DMS53 treated with DMSO at 0.1 percent for 48 hours (cell line): ENCODE measurements at regions not wholly inside any gene's neighbourhood (a gene's known extent, or its start where the extent isn't known, plus 50 kb on each side); places are given as distances from the start of the nearest gene placed in this dataset.
"Not testable (repeated sequence)": the region's sequence is repeated elsewhere in the genome, so short reads cannot be mapped to it uniquely, and the experiment has no call there.

Experiments used
- DNase-seq: peaks from one replicate; lab custom pipeline; 2025; ENCODE audit not compliant: unreplicated experiment; lab: John Stamatoyannopoulos, UW

GRCh38 chr5:30401479-30402058, 791.9 kb upstream of the CDH6 start:
- DNase-seq: peak; percentile 53

- DNase-seq: no peak
Measured at GRCh38 chr5:30398423-30398822, 795.1 kb upstream of the CDH6 start.

- peak; percentile 14 for DNase-seq
Measured at GRCh38 chr5:30392897-30393296, 800.6 kb upstream of the CDH6 start.

GRCh38 chr5:30390095-30390494, 803.4 kb upstream of the CDH6 start:
- no peak for DNase-seq

GRCh38 chr5:30387974-30388632, 805.4 kb upstream of the CDH6 start:
- no peak for DNase-seq

- no peak for DNase-seq
Measured at GRCh38 chr5:30385754-30386153, 807.7 kb upstream of the CDH6 start.

GRCh38 chr5:30384171-30384570, 809.3 kb upstream of the CDH6 start:
- no peak for DNase-seq

- no peak for DNase-seq
Measured at GRCh38 chr5:30380228-30380627, 813.3 kb upstream of the CDH6 start.

GRCh38 chr5:30376848-30377247, 816.6 kb upstream of the CDH6 start:
- no peak for DNase-seq

GRCh38 chr5:30368064-30368463, 825.4 kb upstream of the CDH6 start:
- no peak for DNase-seq

GRCh38 chr5:30365031-30365430, 828.5 kb upstream of the CDH6 start:
- not testable (repeated sequence) for DNase-seq

- no peak for DNase-seq
Measured at GRCh38 chr5:30357371-30357770, 836.1 kb upstream of the CDH6 start.

GRCh38 chr5:30355675-30356074, 837.8 kb upstream of the CDH6 start:
- DNase-seq: no peak

- DNase-seq: no peak
Measured at GRCh38 chr5:30347858-30348257, 845.6 kb upstream of the CDH6 start.

- DNase-seq: not testable (repeated sequence)
Measured at GRCh38 chr5:30345539-30346345, 847.7 kb upstream of the CDH6 start.

GRCh38 chr5:30343707-30344106, 849.8 kb upstream of the CDH6 start:
- no peak for DNase-seq

- no peak for DNase-seq
Measured at GRCh38 chr5:30341466-30341865, 852.0 kb upstream of the CDH6 start.

GRCh38 chr5:30337084-30337573, 856.4 kb upstream of the CDH6 start:
- DNase-seq: no peak

- DNase-seq: no peak
Measured at GRCh38 chr5:30331534-30331933, 862.0 kb upstream of the CDH6 start.

- no peak for DNase-seq
Measured at GRCh38 chr5:30325795-30326194, 867.7 kb upstream of the CDH6 start.

- DNase-seq: no peak
Measured at GRCh38 chr5:30324083-30324482, 869.4 kb upstream of the CDH6 start.

GRCh38 chr5:30287890-30288289, 905.6 kb upstream of the CDH6 start:
- no peak for DNase-seq
